H1 (cell line): ENCODE measurements at regions not wholly inside any gene's neighbourhood (a gene's known extent, or its start where the extent isn't known, plus 50 kb on each side); places are given as distances from the start of the nearest gene placed in this dataset.

Experiments used
- CTCF ChIA-PET: fragments of 300-600 bp; sonication (Branson Sonifier 250); formaldehyde crosslinking; loops from one replicate; lab custom pipeline; 2021; ENCODE audit not compliant: partially characterized antibody; lab: Charles Lee
- POLR2A ChIA-PET: fragments of 300-600 bp; sonication (Branson Sonifier 250); formaldehyde crosslinking; loops from one replicate; lab custom pipeline; 2021; ENCODE audit warnings: inconsistent platforms; ENCODE audit not compliant: partially characterized antibody; lab: Charles Lee
- DNase-seq, 2 experiments: peaks; one replicate each; pipeline versions ENCODE4 v3.0.0 to v3.0.0-alpha.2; 2010 to 2022; ENCODE audit warnings: low spot score in 2 of 2, low read depth in 1 of 2, mixed read lengths in 1 of 2
- FAIRE-seq: peaks from 2 replicates; lab custom pipeline; 2011; peaks lifted over from hg19 to GRCh38; lab: Jason Lieb, UNC
- H2AFZ ChIP-seq: 2 replicates; pipeline ENCODE4 v1.8.1; 2012; ENCODE audit warnings: low read length, inconsistent platforms
- H2AK5ac ChIP-seq: 2 replicates; pipeline ENCODE4 v1.6.1; 2013; ENCODE audit warnings: low read depth, low read length
- H2BK120ac ChIP-seq: replicated peaks from 2 replicates; pipeline ENCODE3; 2013; ENCODE audit warnings: low read depth, low read length, inconsistent platforms
- H2BK12ac ChIP-seq: 2 replicates; pipeline ENCODE4 v1.6.1; 2013; ENCODE audit warnings: low read depth, low read length
- H2BK15ac ChIP-seq: 2 replicates; pipeline ENCODE4 v1.6.1; 2013; ENCODE audit warnings: low read length
- H2BK20ac ChIP-seq: 2 replicates; pipeline ENCODE4 v1.6.1; 2013; ENCODE audit warnings: low read length
- H2BK5ac ChIP-seq: 2 replicates; pipeline ENCODE4 v1.6.1; 2013; ENCODE audit warnings: low read depth, low read length
- H3K14ac ChIP-seq: 2 replicates; pipeline ENCODE4 v1.6.1; 2013; ENCODE audit warnings: inconsistent platforms; ENCODE audit not compliant: insufficient read length
- H3K18ac ChIP-seq: 2 replicates; pipeline ENCODE4 v1.6.1; 2013; ENCODE audit warnings: low read length; ENCODE audit errors: extremely low read depth
- H3K23ac ChIP-seq: 2 replicates; pipeline ENCODE4 v1.6.1; 2013; ENCODE audit warnings: inconsistent platforms; ENCODE audit not compliant: insufficient read length
- H3K23me2 ChIP-seq: 2 replicates; pipeline ENCODE4 v1.6.1; 2013; ENCODE audit warnings: low read depth, low read length
- H3K27ac ChIP-seq: 2 replicates; pipeline ENCODE4 v1.6.1; 2011; ENCODE audit warnings: low read depth, low read length, inconsistent platforms
- H3K27me3 ChIP-seq, 4 experiments: replicated peaks in 1 of 4; 1 replicate in 1 of 4; 2 replicates in 3 of 4; pipeline versions ENCODE4 v1.6.1 to v1.8.1; 2011 to 2013; ENCODE audit warnings: low read length in 3 of 4, mild to moderate bottlenecking in 3 of 4, inconsistent platforms in 2 of 4, mixed read lengths in 2 of 4, moderate library complexity in 1 of 4; ENCODE audit not compliant: control insufficient read depth in 3 of 4, insufficient read depth in 3 of 4; ENCODE audit errors: extremely low read depth in 1 of 4
- H3K36me3 ChIP-seq, 4 experiments: 2 replicates each; pipeline versions ENCODE4 v1.6.1 to v1.8.1; 2011 to 2013; ENCODE audit warnings: mild to moderate bottlenecking in 4 of 4, low read length in 3 of 4, moderate library complexity in 2 of 4, control low read depth in 1 of 4, inconsistent platforms in 1 of 4; ENCODE audit not compliant: insufficient read depth in 4 of 4, control insufficient read depth in 2 of 4
- H3K4ac ChIP-seq: replicated peaks from 2 replicates; pipeline ENCODE3; 2013; ENCODE audit warnings: low read length, low read depth, mixed read lengths, inconsistent platforms; ENCODE audit not compliant: insufficient read length
- H3K4me1 ChIP-seq, 4 experiments: replicated peaks in 1 of 4; 1 replicate in 1 of 4; 2 replicates in 3 of 4; pipeline versions ENCODE4 v1.6.1 to v1.8.1; 2011 to 2013; ENCODE audit warnings: low read length in 3 of 4, inconsistent platforms in 2 of 4, mixed read lengths in 1 of 4; ENCODE audit not compliant: insufficient read depth in 4 of 4, control insufficient read depth in 3 of 4
- H3K4me2 ChIP-seq, 2 experiments: 2 replicates each; pipeline versions ENCODE4 v1.6.1 to v1.8.1; 2011 to 2013; ENCODE audit warnings: low read depth in 2 of 2, low read length in 2 of 2, control low read depth in 1 of 2, inconsistent platforms in 1 of 2, mild to moderate bottlenecking in 1 of 2; ENCODE audit not compliant: insufficient read depth in 1 of 2
- H3K4me3 ChIP-seq, 4 experiments: fragments of 200-600, 300-600 bp in 1 of 4; sonication (generic), shearing (Covaris generic), sonication (Bioruptor Twin) in 1 of 4; 2 replicates each; pipeline versions ENCODE4 v1.5.1 to v1.8.1; 2011 to 2016; ENCODE audit warnings: low read length in 4 of 4, low read depth in 3 of 4, control low read depth in 2 of 4, inconsistent platforms in 2 of 4, mild to moderate bottlenecking in 2 of 4, mixed read lengths in 1 of 4, moderate library complexity in 1 of 4; ENCODE audit not compliant: insufficient read depth in 2 of 4; ENCODE audit errors: extremely low read depth in 1 of 4
- H3K56ac ChIP-seq: replicated peaks from 2 replicates; pipeline ENCODE3; 2013; ENCODE audit warnings: low read depth, mild to moderate bottlenecking, mixed read lengths, low read length, inconsistent platforms; ENCODE audit not compliant: insufficient read length
- H3K79me1 ChIP-seq: 2 replicates; pipeline ENCODE4 v1.6.1; 2013; ENCODE audit warnings: low read depth, low read length, control low read depth
- H3K79me2 ChIP-seq, 2 experiments: 2 replicates each; pipeline versions ENCODE4 v1.6.1 to v1.8.1; 2012 to 2013; ENCODE audit warnings: low read length in 2 of 2, mild to moderate bottlenecking in 2 of 2, inconsistent platforms in 1 of 2; ENCODE audit not compliant: insufficient read depth in 2 of 2, control insufficient read depth in 1 of 2
- H3K9ac ChIP-seq, 4 experiments: replicated peaks in 1 of 4; 1 replicate in 1 of 4; 2 replicates in 3 of 4; pipeline versions ENCODE4 v1.6.1 to v1.8.1; 2011 to 2013; ENCODE audit warnings: low read depth in 3 of 4, low read length in 3 of 4, control low read depth in 2 of 4, mild to moderate bottlenecking in 2 of 4, moderate library complexity in 2 of 4, inconsistent platforms in 1 of 4; ENCODE audit errors: extremely low read depth in 1 of 4
- H3K9me3 ChIP-seq, 2 experiments: 2 replicates each; pipeline versions ENCODE4 v1.6.1 to v1.8.1; 2012 to 2013; ENCODE audit warnings: mild to moderate bottlenecking in 2 of 2, moderate library complexity in 2 of 2, control low read depth in 1 of 2, inconsistent platforms in 1 of 2, low read depth in 1 of 2, low read length in 1 of 2, mixed read lengths in 1 of 2; ENCODE audit not compliant: insufficient read depth in 2 of 2
- H4K20me1 ChIP-seq, 2 experiments: replicated peaks in 1 of 2; 2 replicates each; pipeline versions ENCODE3 to v1.8.1; 2011 to 2013; ENCODE audit warnings: inconsistent platforms in 2 of 2, low read length in 2 of 2, mild to moderate bottlenecking in 1 of 2; ENCODE audit not compliant: insufficient read depth in 2 of 2, control insufficient read depth in 1 of 2
- H4K5ac ChIP-seq: 2 replicates; pipeline ENCODE4 v1.6.1; 2013; ENCODE audit warnings: low read length, low read depth, mixed read lengths, inconsistent platforms; ENCODE audit not compliant: insufficient read length
- H4K8ac ChIP-seq: 2 replicates; pipeline ENCODE4 v1.8.0; 2013; ENCODE audit warnings: mild to moderate bottlenecking, moderate library complexity, low read length, inconsistent platforms; ENCODE audit not compliant: insufficient read depth; ENCODE audit errors: extremely low read depth
- H4K91ac ChIP-seq: replicated peaks from 2 replicates; pipeline ENCODE3; 2013; ENCODE audit warnings: low read length, mixed read lengths, inconsistent platforms; ENCODE audit not compliant: insufficient read length
- CBX8 ChIP-seq: fragments of 300-800, 300-1000 bp; sonication (generic); IDR thresholded peaks from 2 replicates; pipeline ENCODE4 v1.7.1; 2016; ENCODE audit warnings: low read depth, low read length, borderline replicate concordance
- CHD1 ChIP-seq: IDR thresholded peaks from 2 replicates; pipeline ENCODE4 v1.6.1; 2012; ENCODE audit warnings: low read depth, low read length, improper control_type of control experiment
- CREB1 ChIP-seq: IDR thresholded peaks from 2 replicates; pipeline ENCODE4 v1.6.1; 2012; ENCODE audit warnings: inconsistent platforms
- EP300 ChIP-seq, 2 experiments: IDR thresholded peaks; 1 replicate in 1 of 2; 2 replicates in 1 of 2; pipeline ENCODE4 v1.6.1; 2011 to 2012; ENCODE audit warnings: low read depth in 2 of 2, low read length in 2 of 2, mild to moderate bottlenecking in 2 of 2, borderline replicate concordance in 1 of 2, inconsistent platforms in 1 of 2, moderate library complexity in 1 of 2
- NANOG ChIP-seq: IDR thresholded peaks from 2 replicates; pipeline ENCODE4 v1.6.1; 2011; ENCODE audit warnings: low read length, low read depth, mild to moderate bottlenecking, inconsistent platforms; ENCODE audit not compliant: insufficient read depth, poor library complexity, severe bottlenecking
- PHF8 ChIP-seq: fragments of 200-600 bp; sonication (generic); conservative IDR thresholded peaks from 2 replicates; pipeline ENCODE4 v1.7.1; 2012; ENCODE audit warnings: low read depth, mild to moderate bottlenecking, inconsistent platforms, low read length, moderate library complexity
- POU5F1 ChIP-seq: IDR thresholded peaks from 2 replicates; pipeline ENCODE4 v1.6.1; 2011; ENCODE audit warnings: low read depth, mild to moderate bottlenecking, low read length, moderate library complexity
- RAD21 ChIP-seq, 2 experiments: IDR thresholded peaks in 1 of 2; conservative IDR thresholded peaks in 1 of 2; 2 replicates each; pipeline ENCODE4 v1.6.1; 2011; ENCODE audit warnings: low read depth in 2 of 2, low read length in 2 of 2, improper control_type of control experiment in 1 of 2, inconsistent platforms in 1 of 2, mild to moderate bottlenecking in 1 of 2, moderate library complexity in 1 of 2
- RBBP5 ChIP-seq: IDR thresholded peaks from 2 replicates; pipeline ENCODE4 v1.7.1; 2012; ENCODE audit warnings: low read depth, mild to moderate bottlenecking, inconsistent platforms, low read length, moderate library complexity, borderline replicate concordance
- TAF1 ChIP-seq: IDR thresholded peaks from 2 replicates; pipeline ENCODE4 v1.6.1; 2011; ENCODE audit warnings: mild to moderate bottlenecking, low read depth, low read length
- TCF12 ChIP-seq: IDR thresholded peaks from 2 replicates; pipeline ENCODE4 v1.6.1; 2011; ENCODE audit warnings: low read depth, mild to moderate bottlenecking, low read length
- WGBS, 2 experiments: shearing (Covaris generic) in 1 of 2; methylation state at CpG; one replicate each; pipeline versions ENCODE4 v1.1.6 to v1.1.7; 2013 to 2015; ENCODE audit warnings: low lambda C conversion rate in 2 of 2, mixed read lengths in 2 of 2, inconsistent platforms in 1 of 2, low coverage in 1 of 2, missing lambda C conversion rate in 1 of 2; ENCODE audit not compliant: insufficient replicate concordance in 2 of 2, insufficient coverage in 1 of 2, insufficient read length in 1 of 2; ENCODE audit errors: extremely low coverage in 1 of 2, missing lambda C conversion rate in 1 of 2; 5-methylcytosine and 5-hydroxymethylcytosine counted together
- TF ChIP-seq, protein P1 (sequence below): IDR thresholded peaks from 2 replicates; pipeline ENCODE4 v1.6.1; 2012; ENCODE audit warnings: inconsistent platforms
- TF ChIP-seq, protein P2 (sequence below): IDR thresholded peaks from 2 replicates; pipeline ENCODE4 v1.6.1; 2011; ENCODE audit warnings: low read depth, mild to moderate bottlenecking, low read length; ENCODE audit not compliant: insufficient read depth

DNA sequence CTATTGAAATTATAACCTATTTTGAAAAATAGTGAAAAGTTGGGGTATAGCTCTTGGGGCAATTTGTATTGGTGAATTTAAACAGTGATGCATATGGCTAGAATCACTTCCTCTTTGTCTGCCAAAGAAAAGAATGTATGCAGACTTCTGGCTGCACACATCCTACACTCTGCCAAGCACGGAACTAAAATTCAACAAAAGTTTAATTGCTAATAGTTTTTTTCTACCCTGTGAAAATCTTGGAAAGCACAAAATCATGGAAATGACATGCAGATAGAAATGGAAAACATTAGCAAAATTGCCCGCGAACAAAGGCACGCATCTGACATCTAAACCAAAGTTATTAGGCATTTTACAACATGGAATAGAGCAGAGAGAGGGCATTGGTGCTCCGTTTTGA lies 106.4 kb upstream of the PDE10A start:
- WGBS, 2 experiments: 89% methylated on average over 5 of the region's 5 CpGs; no CpG with 5 or more reads in 1 of the 2 experiments
- no peak for TF ChIP-seq POU5F1
- no peak for TF ChIP-seq PHF8
- TF ChIP-seq CREB1: no peak
- TF ChIP-seq RBBP5: no peak
- no peak for TF ChIP-seq TCF12
- no peak for TF ChIP-seq TAF1
- TF ChIP-seq, protein P1, sequence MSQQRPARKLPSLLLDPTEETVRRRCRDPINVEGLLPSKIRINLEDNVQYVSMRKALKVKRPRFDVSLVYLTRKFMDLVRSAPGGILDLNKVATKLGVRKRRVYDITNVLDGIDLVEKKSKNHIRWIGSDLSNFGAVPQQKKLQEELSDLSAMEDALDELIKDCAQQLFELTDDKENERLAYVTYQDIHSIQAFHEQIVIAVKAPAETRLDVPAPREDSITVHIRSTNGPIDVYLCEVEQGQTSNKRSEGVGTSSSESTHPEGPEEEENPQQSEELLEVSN: no peak
- TF ChIP-seq, protein P2, sequence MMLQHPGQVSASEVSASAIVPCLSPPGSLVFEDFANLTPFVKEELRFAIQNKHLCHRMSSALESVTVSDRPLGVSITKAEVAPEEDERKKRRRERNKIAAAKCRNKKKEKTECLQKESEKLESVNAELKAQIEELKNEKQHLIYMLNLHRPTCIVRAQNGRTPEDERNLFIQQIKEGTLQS: no peak
- no peak for TF ChIP-seq CHD1
- TF ChIP-seq RAD21 (IDR thresholded peaks at IDR 0.05 in 1 of 2, conservative IDR thresholded peaks at IDR 0.05 in 1 of 2; ENCODE audit: low read depth in 2 of 2, low read length in 2 of 2): no peak
- no peak for TF ChIP-seq NANOG
- no peak for TF ChIP-seq CBX8
- no peak for TF ChIP-seq EP300 (IDR thresholded peaks at IDR 0.05; ENCODE audit: borderline replicate concordance in 1 of 2, low read depth in 2 of 2, low read length in 2 of 2)

More for the DNA sequence above, 106.4 kb upstream of the PDE10A start:
- Histone ChIP-seq H2BK15ac (no peak overlapping the region), H3K27me3 (no peaks in the 10 kb centered on the region), H3K9ac (no peak overlapping the region), H4K20me1 (no peaks in the 10 kb centered on the region), H3K79me1 (no peaks in the 10 kb centered on the region), H3K4me3 (no peak overlapping the region), H3K4ac (no peak overlapping the region), H3K79me2 (no peaks in the 10 kb centered on the region), H3K23me2 (no peaks in the 10 kb centered on the region), H3K56ac (no peak overlapping the region), H3K36me3 (no peaks in the 10 kb centered on the region), H3K4me2 (no peak overlapping the region), H2BK20ac (no peak overlapping the region), H3K18ac (no peak overlapping the region), H3K4me1 (no peaks in the 10 kb centered on the region), H4K91ac (no peak overlapping the region), H3K23ac (no peak overlapping the region), H2BK5ac (no peak overlapping the region), H4K8ac (no peak overlapping the region), H2BK12ac (no peak overlapping the region), H3K9me3 (no peaks in the 10 kb centered on the region), H3K27ac (no peak overlapping the region), H4K5ac (no peak overlapping the region), H3K14ac (no peak overlapping the region), H2AK5ac (no peak overlapping the region), H2AFZ (no peak overlapping the region), H2BK120ac (no peak overlapping the region)
- FAIRE-seq (no peak), DNase-seq (no peak)
- POLR2A ChIA-PET: no interaction called here
- CTCF ChIA-PET: interaction anchor here (0.7 to 1.2 kb wide), 3 partner anchors 39 to 330 kb away, joined by 3 to 4 read pairs (median 3); no protein-coding TSS in a partner anchor
